ENCODE measurements at regions not wholly inside any gene's neighbourhood (a gene's known extent, or its start where the extent isn't known, plus 50 kb on each side); places are given as distances from the start of the nearest gene placed in this dataset.

DNA sequence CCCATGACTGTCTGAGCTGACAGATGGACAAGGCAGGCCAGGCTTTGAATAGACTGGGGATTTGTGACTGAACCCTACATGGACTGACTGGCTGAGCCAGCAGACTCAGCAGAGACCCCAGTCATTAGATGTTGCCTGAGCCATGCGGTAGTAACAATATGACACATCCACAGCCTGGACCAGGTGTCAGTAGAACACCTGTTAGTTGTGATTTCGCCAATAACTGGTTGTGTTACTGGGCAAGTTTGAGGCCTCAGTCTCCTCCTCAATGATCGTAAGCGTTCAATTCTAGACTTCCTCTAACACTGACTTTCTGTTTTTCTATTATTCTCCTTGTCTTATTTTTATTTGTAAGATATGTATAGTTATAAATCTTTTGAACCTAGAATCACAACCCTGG is 311.9 kb upstream of the MAP3K7 start:
- Histone ChIP-seq H3K27me3 (no peaks in the 10 kb centered on the region), H3K9me3 (no peaks in the 10 kb centered on the region), H3K27ac (no peak overlapping the region), H3K4me1 (no peaks in the 10 kb centered on the region), H3K4me3 (no peak overlapping the region), H3K36me3 (replicated peaks in 1 of 2; ENCODE audit: insufficient read depth in 1 of 2, low read depth in 2 of 2) (no peaks in the 10 kb centered on the region)
- no peak for DNase-seq
- intact Hi-C loops (cut with DNase I) = no loop called here
- ATAC-seq = no peak
- TF ChIP-seq POLR2A (IDR thresholded peaks at IDR 0.05) (no peak), CTCF (IDR thresholded peaks at IDR 0.05) (no peak)
- 72 to 80% methylated on average over 4 of the region's 4 CpGs for WGBS, 2 donors

DNA sequence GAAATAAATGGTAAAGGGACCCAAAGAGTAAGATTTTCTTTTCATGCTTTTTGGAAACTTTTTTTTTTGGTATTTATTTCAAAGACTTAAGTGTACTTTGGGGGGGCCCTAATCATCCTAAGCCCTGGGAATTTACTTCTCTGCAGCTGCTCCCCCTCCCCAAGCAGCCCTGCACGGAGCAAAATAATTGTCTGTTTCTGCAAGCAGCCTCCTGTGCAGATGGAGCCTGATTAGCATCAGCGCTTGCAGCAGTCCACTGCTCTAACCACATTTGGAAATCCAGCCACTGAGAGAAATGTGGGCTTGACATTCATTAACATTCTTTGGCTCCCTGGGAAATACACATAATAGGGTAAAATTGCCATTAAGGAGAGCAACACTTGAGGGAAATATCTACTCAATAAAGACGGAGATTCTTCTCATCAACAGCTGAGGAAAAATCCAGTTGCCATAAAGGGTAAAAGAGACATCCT is 309.2 kb upstream of the MAP3K7 start:
- TF ChIP-seq POLR2A (IDR thresholded peaks at IDR 0.05) (no peak), CTCF (IDR thresholded peaks at IDR 0.05) (no peak)
- ATAC-seq = no peak

GRCh38 chr6:90895299-90896074 is 308.6 kb upstream of the MAP3K7 start:
- ATAC-seq (no peak), DNase-seq (no peak)
- Histone ChIP-seq H3K4me3 (no peak overlapping the region), H3K4me1 (no peaks in the 10 kb centered on the region), H3K27me3 (peaks cover 0 to 2% of the 10 kb centered on the region in 2 donors), H3K27ac (no peak overlapping the region), H3K9me3 (no peaks in the 10 kb centered on the region), H3K36me3 (replicated peaks in 1 of 2; ENCODE audit: insufficient read depth in 1 of 2, low read depth in 2 of 2) (no peaks in the 10 kb centered on the region)
- TF ChIP-seq POLR2A (IDR thresholded peaks at IDR 0.05) = no peak
- TF ChIP-seq CTCF (IDR thresholded peaks at IDR 0.05) = no peak
- WGBS, 2 donors = 51 to 54% methylated on average over 9 of the region's 9 CpGs
- intact Hi-C loops (cut with DNase I) = no loop called here

More for the DNA sequence above, 309.2 kb upstream of the MAP3K7 start:
- H3K27ac ChIP-seq = no peak overlapping the region
- H3K36me3 ChIP-seq (replicated peaks in 1 of 2; ENCODE audit: insufficient read depth in 1 of 2, low read depth in 2 of 2) = no peaks in the 10 kb centered on the region
- intact Hi-C loops (cut with DNase I) = no loop called here
- DNase-seq = no peak
- H3K4me1 ChIP-seq = no peaks in the 10 kb centered on the region
- H3K4me3 ChIP-seq = no peak overlapping the region
- no peaks in the 10 kb centered on the region for H3K9me3 ChIP-seq
- H3K27me3 ChIP-seq = no peaks in the 10 kb centered on the region
- WGBS, 2 donors = 47 to 49% methylated on average over 3 of the region's 3 CpGs

- TF ChIP-seq CTCF (IDR thresholded peaks at IDR 0.05) (no peak), POLR2A (IDR thresholded peaks at IDR 0.05) (no peak)
- WGBS, 2 donors = 43 to 53% methylated on average over 9 of the region's 9 CpGs
- Histone ChIP-seq H3K36me3 (replicated peaks in 1 of 2; ENCODE audit: insufficient read depth in 1 of 2, low read depth in 2 of 2) (no peaks in the 10 kb centered on the region), H3K4me3 (no peak overlapping the region), H3K9me3 (no peaks in the 10 kb centered on the region), H3K27me3 (peaks cover 0 to 4% of the 10 kb centered on the region in 2 donors), H3K4me1 (no peaks in the 10 kb centered on the region), H3K27ac (no peak overlapping the region)
- no peak for ATAC-seq
- intact Hi-C loops (cut with DNase I) = no loop called here
- no peak for DNase-seq
Measured at GRCh38 chr6:90894285-90895130, 307.6 kb upstream of the MAP3K7 start.

Measured in body of pancreas (tissue), 4 donors.